ENCODE measurements at regions not wholly inside any gene's neighbourhood (a gene's known extent, or its start where the extent isn't known, plus 50 kb on each side); places are given as distances from the start of the nearest gene placed in this dataset.

- TF ChIP-seq CTCF (IDR thresholded peaks at IDR 0.05) (no peak), POLR2A (IDR thresholded peaks at IDR 0.05) (no peak), POLR2AphosphoS5 (IDR thresholded peaks at IDR 0.05) (no peak)
Measured at GRCh38 chr10:47076949-47077361, 165.7 kb downstream of the PTPN20 start.

Data from prostate gland (tissue), 2 donors.